ENCODE measurements at regions not wholly inside any gene's neighbourhood (a gene's known extent, or its start where the extent isn't known, plus 50 kb on each side); places are given as distances from the start of the nearest gene placed in this dataset.

DNA sequence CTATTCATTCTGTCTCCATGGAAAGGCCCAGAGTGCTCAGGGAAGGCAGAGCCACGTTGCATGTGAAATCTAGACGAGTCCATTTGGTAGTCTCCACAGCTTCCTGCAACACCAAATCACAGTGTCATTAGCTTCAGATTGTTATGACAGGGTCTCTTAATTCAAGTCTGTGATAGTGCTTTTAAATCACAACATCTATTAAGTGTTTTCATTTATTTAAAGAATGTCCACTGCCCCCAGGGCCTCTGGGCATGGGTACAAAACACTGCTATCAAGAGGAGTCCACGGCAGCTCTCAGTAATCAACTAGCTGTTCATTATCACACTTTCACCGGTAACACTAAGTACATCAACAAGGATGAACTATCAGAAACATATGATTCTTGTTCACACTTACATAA is 455.9 kb upstream of the JARID2 start:
- intact Hi-C loops (cut with DNase I) = no loop called here

DNA sequence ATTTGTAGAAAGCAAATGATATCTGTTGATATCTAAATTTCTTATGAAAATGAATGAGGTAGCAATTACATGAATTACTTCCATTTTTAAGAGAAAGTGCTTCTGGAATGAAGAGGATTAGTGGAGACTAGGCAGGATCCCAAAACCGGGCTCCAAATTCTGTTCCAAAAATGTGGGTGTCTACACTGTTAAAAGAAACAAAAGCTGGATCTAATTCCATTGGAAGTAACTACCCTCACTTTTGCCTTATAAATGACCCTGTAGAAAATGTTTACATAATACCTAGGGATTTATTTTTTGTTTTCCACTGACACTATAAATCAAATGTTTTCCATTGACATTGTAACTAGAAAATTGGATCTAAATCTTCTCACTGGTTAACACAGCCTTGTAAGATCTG is 454.9 kb upstream of the JARID2 start:
- no peaks in the 10 kb centered on the region for H3K27me3 ChIP-seq
- TF ChIP-seq EP300 (IDR thresholded peaks at IDR 0.05) (no peak), POLR2AphosphoS5 (IDR thresholded peaks at IDR 0.05) (no peak), POLR2A (IDR thresholded peaks at IDR 0.05) (no peak)
- TF ChIP-seq, protein P1, sequence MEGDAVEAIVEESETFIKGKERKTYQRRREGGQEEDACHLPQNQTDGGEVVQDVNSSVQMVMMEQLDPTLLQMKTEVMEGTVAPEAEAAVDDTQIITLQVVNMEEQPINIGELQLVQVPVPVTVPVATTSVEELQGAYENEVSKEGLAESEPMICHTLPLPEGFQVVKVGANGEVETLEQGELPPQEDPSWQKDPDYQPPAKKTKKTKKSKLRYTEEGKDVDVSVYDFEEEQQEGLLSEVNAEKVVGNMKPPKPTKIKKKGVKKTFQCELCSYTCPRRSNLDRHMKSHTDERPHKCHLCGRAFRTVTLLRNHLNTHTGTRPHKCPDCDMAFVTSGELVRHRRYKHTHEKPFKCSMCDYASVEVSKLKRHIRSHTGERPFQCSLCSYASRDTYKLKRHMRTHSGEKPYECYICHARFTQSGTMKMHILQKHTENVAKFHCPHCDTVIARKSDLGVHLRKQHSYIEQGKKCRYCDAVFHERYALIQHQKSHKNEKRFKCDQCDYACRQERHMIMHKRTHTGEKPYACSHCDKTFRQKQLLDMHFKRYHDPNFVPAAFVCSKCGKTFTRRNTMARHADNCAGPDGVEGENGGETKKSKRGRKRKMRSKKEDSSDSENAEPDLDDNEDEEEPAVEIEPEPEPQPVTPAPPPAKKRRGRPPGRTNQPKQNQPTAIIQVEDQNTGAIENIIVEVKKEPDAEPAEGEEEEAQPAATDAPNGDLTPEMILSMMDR (IDR thresholded peaks at IDR 0.05) = no peak
- H3K9me3 ChIP-seq = no peaks in the 10 kb centered on the region
- no peak overlapping the region for H3K27ac ChIP-seq
- no peak for DNase-seq
- H3K4me1 ChIP-seq = peaks cover 0 to 23% (median 14%) of the 10 kb centered on the region in 4 donors
- intact Hi-C loops (cut with DNase I) = no loop called here
- no peak overlapping the region for H3K4me3 ChIP-seq
- 78 to 87% methylated on average over 1 of the region's 1 CpG for WGBS, 2 donors
- H3K36me3 ChIP-seq = no peaks in the 10 kb centered on the region

More for the DNA sequence above, 455.9 kb upstream of the JARID2 start:
- DNase-seq = no peak
- WGBS, 2 donors = 91 to 94% methylated on average over 4 of the region's 4 CpGs
- Histone ChIP-seq H3K9me3 (no peaks in the 10 kb centered on the region), H3K36me3 (no peaks in the 10 kb centered on the region), H3K27ac (no peak overlapping the region), H3K4me3 (no peak overlapping the region), H3K27me3 (no peaks in the 10 kb centered on the region), H3K4me1 (peaks cover 0 to 23% (median 14%) of the 10 kb centered on the region in 4 donors)
- TF ChIP-seq POLR2AphosphoS5 (IDR thresholded peaks at IDR 0.05) (no peak), POLR2A (IDR thresholded peaks at IDR 0.05) (no peak), EP300 (IDR thresholded peaks at IDR 0.05) (no peak)
- TF ChIP-seq, protein P1 (IDR thresholded peaks at IDR 0.05) = no peak

DNA sequence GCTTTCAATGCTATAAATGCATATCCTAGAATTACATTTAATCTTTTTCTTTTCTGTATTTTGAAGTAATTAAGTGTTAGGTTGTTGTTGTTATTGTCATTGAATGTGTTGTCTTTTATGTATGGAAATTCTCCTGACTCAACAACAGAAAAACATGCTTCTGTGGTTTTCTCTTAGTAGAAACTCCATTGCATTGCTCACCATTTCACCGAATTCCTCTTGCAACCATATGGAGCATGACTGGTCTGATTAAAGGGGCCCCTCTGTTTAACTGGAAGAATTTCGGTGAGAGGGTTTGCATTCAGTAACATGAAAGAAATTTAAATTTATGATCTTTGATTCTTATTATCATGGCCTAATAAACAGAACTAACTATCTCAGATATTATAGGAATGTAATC is 454.3 kb upstream of the JARID2 start:
- DNase-seq = no peak
- Histone ChIP-seq H3K4me3 (no peak overlapping the region), H3K27me3 (no peaks in the 10 kb centered on the region), H3K4me1 (peaks cover 0 to 23% (median 14%) of the 10 kb centered on the region in 4 donors), H3K27ac (no peak overlapping the region), H3K9me3 (no peaks in the 10 kb centered on the region), H3K36me3 (no peaks in the 10 kb centered on the region)
- intact Hi-C loops (cut with DNase I) = no loop called here
- no peak for TF ChIP-seq EP300 (IDR thresholded peaks at IDR 0.05)
- TF ChIP-seq POLR2A (IDR thresholded peaks at IDR 0.05) = no peak
- TF ChIP-seq POLR2AphosphoS5 (IDR thresholded peaks at IDR 0.05) = no peak
- TF ChIP-seq, protein P1 (IDR thresholded peaks at IDR 0.05) = no peak
- 9 to 60% methylated on average over 2 of the region's 2 CpGs for WGBS, 2 donors

DNA sequence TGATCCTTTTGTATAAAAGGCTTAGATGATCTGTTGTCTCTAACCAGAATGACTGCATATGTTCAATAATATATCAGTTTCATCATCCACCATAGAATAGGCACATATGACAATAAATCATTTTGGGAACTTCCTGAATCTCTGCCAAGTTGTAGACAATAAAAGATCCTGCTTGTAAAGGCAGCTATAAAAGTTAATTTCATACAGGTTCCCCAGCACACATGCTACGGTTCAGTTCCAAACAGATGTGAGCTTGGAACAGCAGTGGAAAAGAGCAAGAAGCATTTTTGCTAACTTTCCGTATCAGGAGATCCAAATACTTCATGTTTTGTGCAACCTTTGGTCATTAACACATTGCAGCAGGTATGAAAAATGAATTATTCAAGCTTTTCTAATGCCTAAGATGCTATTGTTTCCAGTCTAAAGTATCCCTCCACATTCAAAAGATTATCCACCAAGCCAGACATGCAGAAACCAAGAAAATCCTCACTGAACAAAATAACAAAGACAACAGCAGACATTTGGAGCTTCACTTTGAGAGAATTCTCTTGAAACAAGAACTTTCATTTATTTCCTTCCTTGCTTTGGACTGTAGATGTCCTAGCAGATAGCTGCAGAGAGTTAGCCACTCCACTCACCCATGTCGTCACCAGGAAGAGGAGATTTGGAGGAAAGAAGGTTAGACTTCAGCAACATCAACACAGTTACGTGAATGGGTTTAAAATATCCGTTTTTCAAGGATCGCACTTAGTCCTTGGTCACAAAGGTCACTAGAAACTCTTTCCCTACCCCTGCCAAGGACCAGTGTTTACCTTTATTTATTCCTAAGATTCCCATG is 453.5 kb upstream of the JARID2 start:
- Histone ChIP-seq H3K27me3 (no peaks in the 10 kb centered on the region), H3K4me3 (no peak overlapping the region), H3K36me3 (no peaks in the 10 kb centered on the region), H3K4me1 (peaks cover 0 to 23% (median 14%) of the 10 kb centered on the region in 4 donors), H3K27ac (no peak overlapping the region), H3K9me3 (no peaks in the 10 kb centered on the region)
- TF ChIP-seq POLR2AphosphoS5 (IDR thresholded peaks at IDR 0.05) = peak in 1 of 4 donors; percentile 10
- no peak for TF ChIP-seq POLR2A (IDR thresholded peaks at IDR 0.05)
- TF ChIP-seq EP300 (IDR thresholded peaks at IDR 0.05) = no peak
- TF ChIP-seq, protein P1 (IDR thresholded peaks at IDR 0.05) = no peak
- WGBS, 2 donors = 18 to 57% methylated on average over 6 of the region's 6 CpGs
- intact Hi-C loops (cut with DNase I) = no loop called here
- DNase-seq = no peak

Measured in sigmoid colon (tissue), 6 donors.